ENCODE measurements at regions not wholly inside any gene's neighbourhood (a gene's known extent, or its start where the extent isn't known, plus 50 kb on each side); places are given as distances from the start of the nearest gene placed in this dataset.

- DNase-seq (ENCODE audit: low read depth in 2 of 2): no peak
Observed at GRCh38 chr5:171627936-171628632, 157.5 kb upstream of the SMIM23 start.

DNA sequence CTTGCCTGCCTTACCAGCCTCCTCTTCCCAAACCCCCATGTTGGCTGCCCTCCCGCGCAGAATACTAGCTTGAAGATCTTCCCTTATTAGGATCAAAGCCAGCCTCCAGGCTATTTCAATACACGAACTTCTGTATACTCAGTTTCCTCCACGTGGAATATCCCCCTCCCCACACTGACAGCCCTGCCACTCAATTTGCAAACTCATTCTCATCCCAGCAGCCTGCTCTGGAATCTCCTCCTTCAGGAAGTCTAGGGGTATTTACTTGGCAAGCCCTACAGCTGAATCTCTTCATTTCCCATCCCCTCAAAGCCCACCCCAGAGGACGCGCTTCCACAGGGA, 157.0 kb upstream of the SMIM23 start:
- no peak for DNase-seq (ENCODE audit: low read depth in 2 of 2)

- DNase-seq (ENCODE audit: low read depth in 2 of 2): no peak
Observed at GRCh38 chr5:171629221-171629620, 156.4 kb upstream of the SMIM23 start.

DNA sequence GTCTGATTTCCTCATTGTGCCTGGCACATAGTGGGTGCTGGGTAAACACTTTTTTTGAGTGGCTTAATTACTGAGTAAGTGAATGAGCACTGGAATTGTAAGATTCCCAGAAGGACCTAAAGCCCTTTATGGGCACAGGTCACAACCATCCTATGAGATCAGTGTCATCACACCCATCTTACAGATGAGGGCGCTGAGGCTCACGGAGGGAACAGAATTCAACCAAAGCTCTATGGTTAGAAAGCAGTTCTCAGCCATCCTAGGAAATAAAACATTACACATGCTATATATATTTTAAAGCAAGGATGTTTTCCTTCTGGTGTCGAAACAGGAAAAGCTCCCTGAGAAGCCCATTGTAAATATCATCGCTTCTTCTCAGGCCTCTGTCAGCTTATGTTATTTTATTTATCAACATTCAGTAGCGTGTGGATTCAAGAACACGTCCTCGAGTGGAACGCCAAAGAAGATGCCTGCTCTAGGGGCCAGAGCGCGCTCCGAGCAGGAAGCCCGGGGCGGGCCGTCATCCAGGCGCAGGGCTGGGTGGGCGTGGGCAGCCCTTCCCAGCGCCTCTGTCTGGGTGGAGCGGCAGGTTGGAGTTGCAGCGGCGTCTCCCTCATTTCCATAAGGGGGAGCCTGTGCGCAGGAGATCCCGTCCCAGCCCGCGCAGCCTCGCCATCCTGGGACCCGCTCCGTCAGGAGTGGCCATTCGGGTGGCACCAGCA, 155.8 kb upstream of the SMIM23 start:
- peak; percentile 20 to 69 for DNase-seq (ENCODE audit: low read depth in 2 of 2)

GRCh38 chr5:171630350-171631065, 155.1 kb upstream of the SMIM23 start:
- DNase-seq (ENCODE audit: low read depth in 2 of 2): no peak

GRCh38 chr5:171632616-171633015, 153.0 kb upstream of the SMIM23 start:
- DNase-seq (ENCODE audit: low read depth in 2 of 2): no peak

DNA sequence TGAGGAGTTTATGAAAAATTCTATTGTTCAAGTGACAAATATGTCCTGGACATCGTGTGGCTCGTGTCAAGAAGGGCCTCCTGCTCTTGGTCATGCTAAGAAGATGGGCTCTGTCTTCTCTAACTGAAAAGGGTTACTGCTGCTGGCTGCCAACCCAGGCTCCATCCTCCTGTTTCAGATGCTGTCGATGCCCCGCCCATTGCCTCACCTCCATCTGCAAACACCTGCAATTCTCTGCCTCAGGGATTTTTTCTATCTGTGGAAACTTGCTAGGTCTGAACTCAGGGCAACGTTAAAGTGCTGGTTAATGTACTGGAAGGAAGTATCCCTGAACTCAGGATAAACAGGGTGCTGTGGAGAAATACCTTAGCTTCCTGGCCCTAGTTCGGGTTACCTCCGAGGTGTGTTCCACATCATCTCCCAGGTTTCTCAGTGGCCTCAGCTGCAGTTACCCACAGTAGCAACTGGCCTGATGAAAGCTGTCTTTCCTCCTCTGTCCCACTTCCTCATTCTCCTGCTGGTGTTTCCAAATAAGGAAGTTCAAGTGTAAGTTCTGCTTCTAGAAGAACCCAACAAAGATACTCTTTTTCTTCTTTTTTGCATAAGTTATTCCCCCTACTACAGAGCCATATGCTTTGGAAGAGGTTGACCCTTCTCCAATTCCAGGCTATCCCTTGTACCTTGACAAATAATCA, 151.7 kb upstream of the SMIM23 start:
- no peak for DNase-seq (ENCODE audit: low read depth in 2 of 2)

DNA sequence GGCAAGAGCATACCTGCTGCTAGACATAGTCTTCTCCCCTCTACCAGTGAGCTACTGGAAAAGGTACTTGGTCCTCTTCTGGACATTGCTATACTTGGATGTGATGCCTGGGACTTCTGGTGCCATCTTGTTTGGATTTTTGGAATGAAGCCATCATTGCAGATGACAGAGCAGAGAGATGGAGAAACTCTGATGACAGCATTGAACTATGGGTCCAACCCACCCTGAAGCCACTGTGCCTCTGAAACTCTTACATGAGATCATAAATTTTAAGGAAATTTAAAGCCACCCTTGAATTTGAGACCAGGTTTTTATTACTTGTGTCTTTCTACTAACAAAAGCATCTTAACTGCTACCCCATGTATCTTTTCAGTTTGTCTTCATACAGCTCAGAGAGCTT, 151.1 kb upstream of the SMIM23 start:
- no peak for DNase-seq (ENCODE audit: low read depth in 2 of 2)

DNA sequence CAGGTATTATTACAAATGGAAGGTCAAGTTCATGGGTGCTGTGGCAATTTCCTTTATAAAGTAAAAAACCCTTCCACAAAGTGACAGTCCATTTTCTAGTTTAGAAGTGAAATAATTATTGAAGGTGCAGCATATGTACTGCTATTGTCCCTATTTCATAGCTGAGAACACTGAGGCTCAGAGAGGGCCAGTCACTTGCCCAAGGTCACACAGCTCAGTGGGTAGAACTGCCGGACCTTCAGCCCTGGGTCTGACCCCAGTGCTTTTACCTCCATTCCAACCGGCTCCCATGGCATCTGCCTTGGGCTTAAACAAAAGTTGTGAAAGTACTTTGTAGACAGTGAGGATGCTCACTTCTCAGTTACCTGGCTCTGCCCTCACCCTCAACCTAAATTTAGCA, 150.6 kb upstream of the SMIM23 start:
- DNase-seq (ENCODE audit: low read depth in 2 of 2): no peak

DNA sequence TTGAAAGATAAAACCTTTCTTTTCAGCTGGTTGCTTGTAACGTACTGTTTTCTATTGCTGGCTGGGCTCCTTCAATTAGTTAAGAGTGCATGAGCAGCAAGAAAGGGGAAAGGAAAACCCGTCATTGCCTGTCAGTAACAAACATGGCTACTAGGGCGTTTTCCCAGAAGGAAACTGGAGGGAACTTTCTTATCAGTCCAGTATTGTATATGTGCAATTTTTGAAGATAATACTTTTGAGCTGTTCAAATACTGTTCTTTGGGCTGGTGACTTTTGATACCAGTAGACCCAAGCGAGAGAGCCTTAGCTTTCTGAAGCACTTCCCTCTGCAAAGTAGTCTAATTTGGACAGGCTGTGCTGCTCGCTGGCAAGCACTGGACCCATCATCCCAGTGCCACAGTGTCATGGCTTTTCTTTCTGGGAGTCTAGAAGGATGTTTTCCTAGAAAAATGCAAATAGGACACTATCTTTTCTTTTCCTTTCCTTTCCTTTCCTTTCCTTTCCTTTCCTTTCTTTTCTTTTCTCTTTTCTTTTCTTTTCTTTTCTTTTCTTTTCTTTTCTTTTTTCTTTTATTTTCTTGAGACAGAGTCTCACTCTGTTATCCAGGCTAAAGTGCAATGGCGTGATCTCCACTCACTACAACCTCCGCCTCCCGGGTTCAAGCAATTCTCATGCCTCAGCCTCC, 149.9 kb upstream of the SMIM23 start:
- no peak for DNase-seq (ENCODE audit: low read depth in 2 of 2)

GRCh38 chr5:171637811-171638210, 147.8 kb upstream of the SMIM23 start:
- DNase-seq (ENCODE audit: low read depth in 2 of 2): no peak

GRCh38 chr5:171639205-171639621, 146.4 kb upstream of the SMIM23 start:
- no peak for DNase-seq (ENCODE audit: low read depth in 2 of 2)

- DNase-seq (ENCODE audit: low read depth in 2 of 2): no peak
Observed at GRCh38 chr5:171639966-171640365, 145.7 kb upstream of the SMIM23 start.

DNA sequence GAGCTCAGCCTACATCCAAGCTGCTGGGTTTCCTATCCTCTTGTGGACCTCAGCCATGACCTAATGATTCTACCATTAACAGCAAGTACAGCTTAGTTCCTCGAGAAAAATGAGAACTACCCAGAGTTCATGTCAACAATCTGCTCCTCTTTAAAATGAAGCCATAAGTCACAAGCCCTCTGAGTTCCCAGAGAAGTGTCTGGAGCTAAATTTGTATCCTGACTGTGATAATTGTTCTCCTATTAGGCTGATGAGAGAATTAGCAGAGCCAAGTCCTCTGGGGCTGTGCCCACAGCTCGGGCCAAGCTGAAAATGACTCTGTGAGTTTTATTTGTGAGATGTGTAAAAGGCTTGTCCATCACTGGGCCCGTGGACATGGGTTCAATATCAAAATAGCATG, 145.1 kb upstream of the SMIM23 start:
- DNase-seq (ENCODE audit: low read depth in 2 of 2): no peak

- DNase-seq (ENCODE audit: low read depth in 2 of 2): no peak
Observed at GRCh38 chr5:171641891-171642290, 143.7 kb upstream of the SMIM23 start.

DNA sequence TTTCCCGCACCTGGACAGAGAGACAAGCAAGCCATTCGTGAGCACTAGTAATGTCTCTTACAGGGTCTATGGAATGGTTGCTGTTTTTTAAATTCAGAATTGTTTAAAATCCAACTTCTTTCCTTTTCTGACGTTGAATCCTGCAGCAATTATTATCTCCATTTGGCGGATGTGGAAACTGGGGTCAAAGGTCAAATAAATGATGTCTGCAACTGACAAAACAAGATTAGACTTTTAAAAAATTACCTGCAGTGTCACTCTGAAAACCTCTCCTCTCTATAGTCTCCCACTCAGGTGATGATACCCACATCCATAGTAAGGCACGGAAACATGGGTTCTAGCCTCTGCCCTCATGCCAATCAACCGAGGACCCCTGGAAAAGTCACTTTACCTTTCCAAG, 142.7 kb upstream of the SMIM23 start:
- DNase-seq (ENCODE audit: low read depth in 2 of 2): peak in 1 of 2 donors; percentile 15

DNA sequence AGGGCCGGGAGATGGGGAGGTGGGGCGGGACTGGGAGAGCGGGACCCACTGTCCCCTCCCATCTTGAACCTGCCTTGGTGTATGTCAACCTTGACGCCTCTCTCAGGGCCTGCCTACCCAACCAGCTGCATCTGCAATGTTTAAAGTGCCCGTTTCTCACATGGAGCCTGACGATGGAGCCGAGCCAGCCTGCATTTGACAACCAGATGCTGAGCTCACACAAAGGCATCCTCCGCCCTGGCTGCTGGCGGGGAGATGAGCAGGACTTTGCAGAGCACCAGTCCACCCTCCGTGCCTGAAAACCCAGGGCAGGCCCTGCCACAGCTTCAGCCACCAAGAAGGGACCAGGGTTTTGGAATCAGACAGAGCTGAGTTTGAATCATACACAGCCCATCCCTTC, 141.1 kb upstream of the SMIM23 start:
- DNase-seq (ENCODE audit: low read depth in 2 of 2): no peak

DNA sequence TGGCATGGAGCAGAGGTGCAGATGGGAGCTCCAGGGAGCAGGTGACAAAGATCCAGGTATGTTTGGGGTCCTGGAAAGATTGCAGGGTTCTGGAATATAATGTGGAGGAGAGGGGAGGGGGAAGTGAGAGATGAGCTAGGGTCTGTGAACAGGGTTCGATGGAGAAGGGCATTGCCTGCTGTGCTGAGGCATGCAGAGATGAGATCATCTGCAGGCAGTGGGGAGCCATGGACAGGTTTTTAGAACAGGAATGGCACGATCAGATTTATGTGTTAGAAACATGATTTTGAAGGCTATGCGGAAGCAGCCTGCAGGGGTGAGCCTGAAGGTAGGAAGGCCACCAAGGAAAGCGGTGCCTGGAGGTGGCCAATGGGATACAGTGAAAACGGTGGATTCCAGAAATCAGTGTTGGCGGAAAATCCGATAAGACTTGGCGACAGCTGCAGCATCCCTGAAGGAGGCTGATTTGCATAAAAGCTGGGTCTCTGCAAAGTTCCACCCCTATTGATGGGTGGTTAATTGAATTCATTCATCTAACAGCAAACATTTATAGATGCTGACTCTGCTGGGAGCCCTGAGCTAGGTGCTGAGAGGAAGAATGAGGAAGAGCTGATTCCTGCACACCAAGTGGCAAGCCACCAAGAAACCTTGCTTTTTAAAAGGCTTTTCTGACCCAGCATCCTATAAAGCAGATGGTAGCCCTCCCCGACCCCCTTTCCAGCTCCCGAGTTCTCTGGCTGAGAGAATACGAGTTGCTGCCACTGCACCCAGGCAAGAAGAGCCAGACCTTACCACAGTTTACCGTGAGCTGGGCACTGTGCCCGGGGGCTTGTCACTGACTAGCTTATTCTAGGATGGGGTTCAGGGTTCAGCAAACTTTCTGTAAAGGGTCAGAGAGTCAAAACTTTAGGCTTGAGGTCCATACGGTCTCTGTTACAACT, 139.2 kb upstream of the SMIM23 start:
- DNase-seq (ENCODE audit: low read depth in 2 of 2): no peak

DNA sequence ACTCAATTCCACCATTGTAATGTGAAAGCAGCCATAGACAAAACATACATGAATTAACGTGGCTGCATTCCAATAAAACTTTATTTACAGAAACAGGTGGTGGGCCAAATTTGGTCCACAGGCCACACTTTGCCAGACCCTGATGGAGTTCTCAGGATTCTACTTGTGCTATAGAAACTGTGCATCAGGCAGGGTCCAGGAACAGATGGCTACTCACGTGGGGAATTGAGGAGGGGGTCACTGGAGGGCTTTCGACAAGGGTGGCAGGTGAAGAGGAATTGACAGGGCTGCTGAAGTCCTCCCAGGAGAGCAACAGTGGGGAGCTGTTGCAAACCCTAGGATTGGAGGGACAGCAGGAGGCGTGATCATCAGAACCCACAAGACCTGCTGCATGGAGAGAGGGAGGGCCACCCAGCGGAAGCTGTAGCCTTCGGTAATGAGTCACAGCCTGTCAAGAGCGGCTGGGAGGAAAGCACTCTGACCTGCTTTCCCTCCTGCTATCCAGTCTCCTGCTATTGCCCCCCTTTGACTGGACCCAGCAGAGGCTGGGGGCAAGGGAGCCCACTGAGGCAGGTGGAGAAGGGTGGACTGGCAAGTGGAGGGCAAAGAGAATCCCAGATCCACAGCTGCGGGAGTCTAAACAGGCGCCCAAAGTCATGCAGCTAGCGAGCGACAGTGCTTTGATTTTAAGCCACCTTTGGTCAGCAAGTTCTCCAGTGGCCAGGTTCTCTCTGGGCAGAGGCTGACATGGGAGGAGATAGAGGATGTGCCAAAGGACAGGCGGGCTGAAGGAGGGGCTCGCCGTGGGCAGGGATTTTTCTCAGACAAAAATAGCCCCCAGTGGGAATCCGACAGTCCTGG, 138.3 kb upstream of the SMIM23 start:
- peak; percentile 32 to 85 for DNase-seq (ENCODE audit: low read depth in 2 of 2)

DNA sequence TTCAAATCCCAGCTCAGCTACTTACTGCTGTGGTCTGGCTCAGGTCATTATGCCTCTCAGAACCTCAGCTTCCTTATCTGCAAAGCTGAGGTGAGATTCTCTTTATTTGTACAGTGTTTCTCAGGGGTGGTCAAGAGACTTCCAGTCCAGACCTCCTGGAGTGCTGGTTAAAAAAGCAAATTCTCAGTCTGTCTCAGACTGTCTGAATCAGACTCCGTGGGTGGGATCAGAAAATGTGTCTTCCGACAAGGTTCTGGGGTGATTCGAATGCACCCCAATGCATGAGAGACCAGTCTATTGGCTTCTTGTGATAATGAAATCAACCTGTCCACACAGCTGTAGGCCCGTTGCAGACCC, 137.7 kb upstream of the SMIM23 start:
- DNase-seq (ENCODE audit: low read depth in 2 of 2): no peak
